HL-60 (cell line): ENCODE measurements at regions not wholly inside any gene's neighbourhood (a gene's known extent, or its start where the extent isn't known, plus 50 kb on each side); places are given as distances from the start of the nearest gene placed in this dataset.
A peak's percentile ranks its signal among the peaks of the same experiment; 100 is the strongest.

Experiments used
- DNase-seq, 2 experiments: peaks; one replicate each; pipeline ENCODE4 v3.0.0-alpha.2; 2010 to 2020; ENCODE audit warnings: low read depth in 1 of 2, low spot score in 1 of 2
- H3K27ac ChIP-seq: fragments of 250-450 bp; sonication (Bioruptor Pico); replicated peaks from 2 replicates; pipeline ENCODE4 v1.5.1; 2020; ENCODE audit warnings: mild to moderate bottlenecking, moderate library complexity
- H3K27me3 ChIP-seq: fragments of 250-450 bp; sonication (Bioruptor Pico); 2 replicates; pipeline ENCODE4 v1.5.1; 2021; ENCODE audit warnings: mild to moderate bottlenecking, moderate library complexity; ENCODE audit not compliant: insufficient read depth, poor library complexity, severe bottlenecking
- H3K4me3 ChIP-seq: replicated peaks from 2 replicates; pipeline ENCODE4 v1.5.1; 2011; ENCODE audit warnings: mild to moderate bottlenecking, control low read depth, low read length; ENCODE audit not compliant: insufficient read depth
- GABPA ChIP-seq: IDR thresholded peaks from 2 replicates; pipeline ENCODE4 v1.6.1; 2012; ENCODE audit warnings: low read depth
- POLR2AphosphoS5 ChIP-seq: IDR thresholded peaks from 2 replicates; pipeline ENCODE4 v1.6.1; 2012; ENCODE audit warnings: low read depth
- SPI1 ChIP-seq: IDR thresholded peaks from 2 replicates; pipeline ENCODE4 v1.6.1; 2012; ENCODE audit warnings: low read depth, mild to moderate bottlenecking, borderline replicate concordance
- TF ChIP-seq, protein P1 (sequence below): IDR thresholded peaks from 2 replicates; pipeline ENCODE4 v1.6.1; 2012; ENCODE audit warnings: low read depth; ENCODE audit not compliant: insufficient replicate concordance
- TF ChIP-seq, protein P2 (sequence below): IDR thresholded peaks from one replicate; pipeline ENCODE4 v1.5.1; 2011; ENCODE audit warnings: low read length, control low read depth, inconsistent platforms; ENCODE audit not compliant: insufficient read depth

DNA sequence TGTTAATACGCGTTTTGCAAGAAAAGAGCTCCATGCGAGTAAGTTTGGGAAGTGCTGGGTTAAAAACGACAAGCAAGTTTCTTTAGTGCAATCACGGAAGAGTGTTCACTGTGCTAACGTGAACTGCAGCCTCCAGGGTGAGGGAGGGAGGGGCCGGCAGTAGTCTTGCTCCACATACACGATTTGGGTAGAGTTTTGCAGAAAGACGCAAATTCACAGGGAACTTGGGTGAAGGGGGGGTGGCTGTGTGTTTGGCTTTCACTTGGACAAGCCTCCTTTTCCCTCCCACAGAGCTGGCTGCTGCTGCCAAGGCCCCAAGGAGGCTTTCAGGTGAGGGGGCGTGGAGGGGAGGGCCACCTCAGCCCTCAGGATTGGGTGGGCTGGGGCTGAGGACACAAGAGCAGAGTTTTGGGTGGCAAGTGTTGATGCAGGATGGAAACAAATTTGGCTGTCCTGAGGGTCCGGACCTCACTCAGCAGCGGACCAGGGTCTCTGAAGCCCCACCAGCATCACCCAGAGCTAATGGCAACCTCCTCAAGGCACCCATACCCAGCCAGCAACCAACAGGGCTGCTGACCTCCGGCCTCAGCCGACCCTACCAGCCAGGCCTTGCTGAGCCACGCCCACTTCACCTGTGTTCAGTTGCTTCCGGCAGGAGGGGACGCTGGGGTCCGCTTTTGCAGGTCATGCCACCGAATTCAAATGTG, 204.5 kb downstream of the ERMARD start:
- TF ChIP-seq, protein P1, sequence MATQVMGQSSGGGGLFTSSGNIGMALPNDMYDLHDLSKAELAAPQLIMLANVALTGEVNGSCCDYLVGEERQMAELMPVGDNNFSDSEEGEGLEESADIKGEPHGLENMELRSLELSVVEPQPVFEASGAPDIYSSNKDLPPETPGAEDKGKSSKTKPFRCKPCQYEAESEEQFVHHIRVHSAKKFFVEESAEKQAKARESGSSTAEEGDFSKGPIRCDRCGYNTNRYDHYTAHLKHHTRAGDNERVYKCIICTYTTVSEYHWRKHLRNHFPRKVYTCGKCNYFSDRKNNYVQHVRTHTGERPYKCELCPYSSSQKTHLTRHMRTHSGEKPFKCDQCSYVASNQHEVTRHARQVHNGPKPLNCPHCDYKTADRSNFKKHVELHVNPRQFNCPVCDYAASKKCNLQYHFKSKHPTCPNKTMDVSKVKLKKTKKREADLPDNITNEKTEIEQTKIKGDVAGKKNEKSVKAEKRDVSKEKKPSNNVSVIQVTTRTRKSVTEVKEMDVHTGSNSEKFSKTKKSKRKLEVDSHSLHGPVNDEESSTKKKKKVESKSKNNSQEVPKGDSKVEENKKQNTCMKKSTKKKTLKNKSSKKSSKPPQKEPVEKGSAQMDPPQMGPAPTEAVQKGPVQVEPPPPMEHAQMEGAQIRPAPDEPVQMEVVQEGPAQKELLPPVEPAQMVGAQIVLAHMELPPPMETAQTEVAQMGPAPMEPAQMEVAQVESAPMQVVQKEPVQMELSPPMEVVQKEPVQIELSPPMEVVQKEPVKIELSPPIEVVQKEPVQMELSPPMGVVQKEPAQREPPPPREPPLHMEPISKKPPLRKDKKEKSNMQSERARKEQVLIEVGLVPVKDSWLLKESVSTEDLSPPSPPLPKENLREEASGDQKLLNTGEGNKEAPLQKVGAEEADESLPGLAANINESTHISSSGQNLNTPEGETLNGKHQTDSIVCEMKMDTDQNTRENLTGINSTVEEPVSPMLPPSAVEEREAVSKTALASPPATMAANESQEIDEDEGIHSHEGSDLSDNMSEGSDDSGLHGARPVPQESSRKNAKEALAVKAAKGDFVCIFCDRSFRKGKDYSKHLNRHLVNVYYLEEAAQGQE, result no peak
- no peak for TF ChIP-seq SPI1
- TF ChIP-seq POLR2AphosphoS5, result no peak
- TF ChIP-seq, protein P2, sequence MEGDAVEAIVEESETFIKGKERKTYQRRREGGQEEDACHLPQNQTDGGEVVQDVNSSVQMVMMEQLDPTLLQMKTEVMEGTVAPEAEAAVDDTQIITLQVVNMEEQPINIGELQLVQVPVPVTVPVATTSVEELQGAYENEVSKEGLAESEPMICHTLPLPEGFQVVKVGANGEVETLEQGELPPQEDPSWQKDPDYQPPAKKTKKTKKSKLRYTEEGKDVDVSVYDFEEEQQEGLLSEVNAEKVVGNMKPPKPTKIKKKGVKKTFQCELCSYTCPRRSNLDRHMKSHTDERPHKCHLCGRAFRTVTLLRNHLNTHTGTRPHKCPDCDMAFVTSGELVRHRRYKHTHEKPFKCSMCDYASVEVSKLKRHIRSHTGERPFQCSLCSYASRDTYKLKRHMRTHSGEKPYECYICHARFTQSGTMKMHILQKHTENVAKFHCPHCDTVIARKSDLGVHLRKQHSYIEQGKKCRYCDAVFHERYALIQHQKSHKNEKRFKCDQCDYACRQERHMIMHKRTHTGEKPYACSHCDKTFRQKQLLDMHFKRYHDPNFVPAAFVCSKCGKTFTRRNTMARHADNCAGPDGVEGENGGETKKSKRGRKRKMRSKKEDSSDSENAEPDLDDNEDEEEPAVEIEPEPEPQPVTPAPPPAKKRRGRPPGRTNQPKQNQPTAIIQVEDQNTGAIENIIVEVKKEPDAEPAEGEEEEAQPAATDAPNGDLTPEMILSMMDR, result no peak
- no peak for TF ChIP-seq GABPA
- DNase-seq, result peak; percentile 51 to 88
- H3K4me3 ChIP-seq, result peak overlapping the region; percentile 10
- peak overlapping the region; percentile 71 for H3K27ac ChIP-seq
- H3K27me3 ChIP-seq, result no peaks in the 10 kb centered on the region

DNA sequence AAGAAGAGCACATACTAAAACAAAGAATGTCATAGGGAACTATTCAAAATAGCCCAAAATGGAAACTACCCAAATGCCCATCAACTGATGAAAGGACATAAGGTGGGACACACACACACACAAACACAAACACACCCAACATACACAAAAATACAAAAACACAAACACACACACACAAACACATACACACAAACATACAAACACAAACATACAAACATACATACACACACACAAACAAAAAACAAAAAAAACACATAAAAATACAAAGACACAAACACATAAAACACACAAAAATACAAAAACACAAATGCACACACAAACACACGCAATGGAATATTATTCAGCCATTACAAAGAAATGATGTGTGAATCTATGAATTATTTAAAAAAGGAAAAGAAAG, 203.6 kb downstream of the ERMARD start:
- TF ChIP-seq SPI1 (no peak), GABPA (no peak), POLR2AphosphoS5 (no peak)
- TF ChIP-seq, protein P2, result no peak
- TF ChIP-seq, protein P1, result no peak
- H3K27me3 ChIP-seq, result no peaks in the 10 kb centered on the region
- peak overlapping the region; percentile 71 for H3K27ac ChIP-seq
- no peak for DNase-seq
- H3K4me3 ChIP-seq, result no peak overlapping the region

DNA sequence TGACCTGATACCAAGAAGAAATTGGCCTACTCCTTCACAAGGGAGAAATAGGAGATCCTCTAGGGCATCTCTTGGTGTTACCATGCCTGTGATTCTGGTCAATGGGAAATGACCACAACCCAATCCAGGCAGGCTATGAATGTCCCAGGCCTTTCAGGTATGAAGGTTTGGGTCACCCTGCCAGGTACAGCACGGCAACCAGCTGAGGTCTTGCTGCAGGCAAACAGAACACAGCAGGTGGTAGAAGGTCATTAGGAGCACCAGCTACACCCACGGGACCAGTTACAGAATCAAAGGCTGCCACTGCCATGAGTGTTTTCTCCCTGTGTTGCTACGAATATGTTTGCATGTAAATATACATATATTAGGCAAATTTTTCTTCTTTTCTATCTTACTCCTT, 202.3 kb downstream of the ERMARD start:
- Histone ChIP-seq H3K27ac (no peak overlapping the region), H3K27me3 (no peaks in the 10 kb centered on the region), H3K4me3 (no peak overlapping the region)
- DNase-seq, result no peak
- TF ChIP-seq, protein P1, result no peak
- no peak for TF ChIP-seq POLR2AphosphoS5
- no peak for TF ChIP-seq SPI1
- no peak for TF ChIP-seq GABPA
- TF ChIP-seq, protein P2, result no peak
